PC-3 (cell line): ENCODE measurements at regions not wholly inside any gene's neighbourhood (a gene's known extent, or its start where the extent isn't known, plus 50 kb on each side); places are given as distances from the start of the nearest gene placed in this dataset.

ENCODE experiments used
- EZH2 ChIP-seq: fragments of 300-600 bp; sonication (generic); IDR thresholded peaks from one replicate; pipeline ENCODE4 v1.6.1; 2017; ENCODE audit warnings: antibody characterized with exemption, mild to moderate bottlenecking, low read length; ENCODE audit not compliant: unreplicated experiment
- TF ChIP-seq, protein P1 (sequence below): fragments of 300-600 bp; sonication (generic); conservative IDR thresholded peaks from 2 replicates; pipeline ENCODE4 v1.5.1; 2017; ENCODE audit warnings: antibody characterized with exemption, low read depth, mild to moderate bottlenecking, low read length

DNA sequence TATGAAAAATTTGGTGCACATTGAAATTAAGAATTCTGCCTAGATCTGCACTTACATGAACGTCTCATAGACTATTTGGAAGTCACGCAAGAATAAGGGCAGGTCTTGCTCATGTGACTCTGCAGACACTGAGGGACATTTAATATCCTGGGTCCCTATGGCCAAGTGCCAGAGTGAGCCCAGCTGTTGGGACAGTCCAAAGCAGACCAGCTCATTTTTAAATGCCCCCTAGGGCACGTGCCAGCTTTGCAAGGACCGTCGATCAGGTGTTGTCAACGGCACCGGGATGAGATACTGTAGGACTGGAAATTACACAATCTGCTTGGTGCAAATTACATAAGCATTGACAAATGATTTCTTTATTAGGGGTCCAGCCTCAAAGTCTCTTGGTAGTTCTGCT lies 293.6 kb downstream of the TEX29 start:
- TF ChIP-seq, protein P1, sequence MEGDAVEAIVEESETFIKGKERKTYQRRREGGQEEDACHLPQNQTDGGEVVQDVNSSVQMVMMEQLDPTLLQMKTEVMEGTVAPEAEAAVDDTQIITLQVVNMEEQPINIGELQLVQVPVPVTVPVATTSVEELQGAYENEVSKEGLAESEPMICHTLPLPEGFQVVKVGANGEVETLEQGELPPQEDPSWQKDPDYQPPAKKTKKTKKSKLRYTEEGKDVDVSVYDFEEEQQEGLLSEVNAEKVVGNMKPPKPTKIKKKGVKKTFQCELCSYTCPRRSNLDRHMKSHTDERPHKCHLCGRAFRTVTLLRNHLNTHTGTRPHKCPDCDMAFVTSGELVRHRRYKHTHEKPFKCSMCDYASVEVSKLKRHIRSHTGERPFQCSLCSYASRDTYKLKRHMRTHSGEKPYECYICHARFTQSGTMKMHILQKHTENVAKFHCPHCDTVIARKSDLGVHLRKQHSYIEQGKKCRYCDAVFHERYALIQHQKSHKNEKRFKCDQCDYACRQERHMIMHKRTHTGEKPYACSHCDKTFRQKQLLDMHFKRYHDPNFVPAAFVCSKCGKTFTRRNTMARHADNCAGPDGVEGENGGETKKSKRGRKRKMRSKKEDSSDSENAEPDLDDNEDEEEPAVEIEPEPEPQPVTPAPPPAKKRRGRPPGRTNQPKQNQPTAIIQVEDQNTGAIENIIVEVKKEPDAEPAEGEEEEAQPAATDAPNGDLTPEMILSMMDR, result no peak
- no peak for TF ChIP-seq EZH2
